T47D (cell line): ENCODE measurements at regions not wholly inside any gene's neighbourhood (a gene's known extent, or its start where the extent isn't known, plus 50 kb on each side); places are given as distances from the start of the nearest gene placed in this dataset.
"Not testable (repeated sequence)": the region's sequence is repeated elsewhere in the genome, so short reads cannot be mapped to it uniquely, and the experiment has no call there.

Source experiments
- DNase-seq, 2 experiments: peaks; one replicate each; pipeline versions ENCODE4 v3.0.0 to v3.0.0-alpha.2; 2011 to 2012; ENCODE audit warnings: low read depth in 1 of 2, low spot score in 1 of 2
- JUND ChIP-seq: IDR thresholded peaks from 2 replicates; pipeline ENCODE4 v1.6.1; 2012; ENCODE audit warnings: low read depth
- in situ Hi-C: cut with HindIII; loops from 2 replicates; pipeline ENCODE4 v1.10.0; 2016; ENCODE audit warnings: low sequenced_read_pairs, low pct_unique_long_range_greater_than_20kb

GRCh38 chr4:131459430-131460101, 1689.5 kb upstream of the PCDH10 start:
- in situ Hi-C loops: no loop called here
- DNase-seq: no peak

GRCh38 chr4:131470360-131470759, 1678.7 kb upstream of the PCDH10 start:
- no peak for DNase-seq
- in situ Hi-C loops: no loop called here
- no peak for TF ChIP-seq JUND

More at GRCh38 chr4:131459430-131460101, 1689.5 kb upstream of the PCDH10 start:
- no peak for TF ChIP-seq JUND

- no peak for DNase-seq
- TF ChIP-seq JUND: no peak
- in situ Hi-C loops: no loop called here
Observed at GRCh38 chr4:131488772-131489171, 1660.3 kb upstream of the PCDH10 start.

GRCh38 chr4:131496211-131496610, 1652.9 kb upstream of the PCDH10 start:
- DNase-seq: peak in 1 of 2 experiments; percentile 10
- in situ Hi-C loops: not testable (repeated sequence)

GRCh38 chr4:131499141-131499873, 1649.8 kb upstream of the PCDH10 start:
- TF ChIP-seq JUND: no peak
- in situ Hi-C loops: no loop called here
- DNase-seq: no peak

GRCh38 chr4:131509521-131509920, 1639.6 kb upstream of the PCDH10 start:
- in situ Hi-C loops: no loop called here
- DNase-seq: no peak
- TF ChIP-seq JUND: no peak

- no peak for DNase-seq
- in situ Hi-C loops: no loop called here
- no peak for TF ChIP-seq JUND
Observed at GRCh38 chr4:131526686-131527085, 1622.4 kb upstream of the PCDH10 start.

- in situ Hi-C loops: no loop called here
- DNase-seq: no peak
- no peak for TF ChIP-seq JUND
Observed at GRCh38 chr4:131531087-131531486, 1618.0 kb upstream of the PCDH10 start.

GRCh38 chr4:131534944-131535645, 1614.0 kb upstream of the PCDH10 start:
- TF ChIP-seq JUND: no peak
- DNase-seq: peak in 1 of 2 experiments; percentile 23
- in situ Hi-C loops: no loop called here

GRCh38 chr4:131540256-131540655, 1608.8 kb upstream of the PCDH10 start:
- in situ Hi-C loops: no loop called here
- no peak for DNase-seq
- no peak for TF ChIP-seq JUND

GRCh38 chr4:131547506-131547981, 1601.5 kb upstream of the PCDH10 start:
- TF ChIP-seq JUND: no peak
- in situ Hi-C loops: no loop called here
- no peak for DNase-seq

- in situ Hi-C loops: no loop called here
- no peak for DNase-seq
- no peak for TF ChIP-seq JUND
Observed at GRCh38 chr4:131551306-131551705, 1597.8 kb upstream of the PCDH10 start.

GRCh38 chr4:131566026-131566425, 1583.1 kb upstream of the PCDH10 start:
- in situ Hi-C loops: no loop called here

More at GRCh38 chr4:131566026-131566425, 1583.1 kb upstream of the PCDH10 start:
- no peak for TF ChIP-seq JUND
- DNase-seq: no peak
